HepG2 (cell line): ENCODE measurements at regions not wholly inside any gene's neighbourhood (a gene's known extent, or its start where the extent isn't known, plus 50 kb on each side); places are given as distances from the start of the nearest gene placed in this dataset.

Source experiments
- ATAC-seq: fragments of 200-7000 bp; cut with Tn5 transposase; 3 replicates; pipeline ENCODE4 v1.9.1; 2020; ENCODE audit warnings: mild to moderate bottlenecking, moderate library complexity
- BruUV-seq: library from RNA; stranded (reverse); fragments of 400-500 nt; replicated peaks from 2 replicates; lab custom pipeline; 2021; lab: Mats Ljungman, UMichigan
- CTCF ChIA-PET: fragments of 300-600 bp; formaldehyde crosslinking; extraction: SDS; loops from one replicate; lab custom pipeline; 2021; ENCODE audit warnings: low total read pairs, inconsistent platforms, low intra/inter-chr PET ratio; lab: Yijun Ruan, JAX
- POLR2A ChIA-PET: fragments of 350-600 bp; sonication (Branson Sonifier 250); formaldehyde crosslinking; loops from one replicate; lab custom pipeline; 2020; ENCODE audit warnings: antibody characterized with exemption, inconsistent platforms; lab: Yijun Ruan, JAX
- DNase-seq: peaks from one replicate; pipeline ENCODE4 v3.0.0-alpha.2; 2015; ENCODE audit warnings: low spot score
- FAIRE-seq: peaks from 3 replicates; lab custom pipeline; 2011; peaks lifted over from hg19 to GRCh38; lab: Jason Lieb, UNC
- H2AFZ ChIP-seq: one replicate; pipeline ENCODE4 v1.6.1; 2011; ENCODE audit warnings: low read length, inconsistent platforms
- H3K27ac ChIP-seq: fragments of 300-600 bp; 3 replicates; pipeline ENCODE4 v1.8.0; 2011; ENCODE audit warnings: mixed run types, mild to moderate bottlenecking, mixed read lengths, low read length, inconsistent platforms; ENCODE audit not compliant: insufficient read depth; ENCODE audit errors: extremely low read length
- H3K27me3 ChIP-seq, 2 experiments: fragments of 200-600 bp in 1 of 2; 2 replicates in 1 of 2; 3 replicates in 1 of 2; pipeline versions ENCODE4 v1.6.0 to v1.8.0; 2011; ENCODE audit warnings: low read length in 2 of 2, mild to moderate bottlenecking in 2 of 2, moderate library complexity in 2 of 2, inconsistent platforms in 1 of 2; ENCODE audit not compliant: insufficient read depth in 2 of 2, control insufficient read depth in 1 of 2
- H3K36me3 ChIP-seq, 2 experiments: fragments of 200-600 bp in 1 of 2; replicated peaks in 1 of 2; 2 replicates in 1 of 2; 3 replicates in 1 of 2; pipeline versions ENCODE4 v1.5.1 to v1.8.0; 2011; ENCODE audit warnings: low read length in 2 of 2, inconsistent platforms in 1 of 2; ENCODE audit not compliant: insufficient read depth in 2 of 2, control insufficient read depth in 1 of 2
- H3K4me1 ChIP-seq: 2 replicates; pipeline ENCODE4 v1.5.1; 2012; ENCODE audit warnings: low read length, inconsistent platforms; ENCODE audit not compliant: insufficient read depth
- H3K4me2 ChIP-seq: 2 replicates; pipeline ENCODE4 v1.6.0; 2011; ENCODE audit warnings: low read depth, low read length, inconsistent platforms
- H3K4me3 ChIP-seq, 3 experiments: fragments of 200-600 bp in 1 of 3; sonication (generic), shearing (Covaris generic) in 1 of 3; replicated peaks in 1 of 3; 2 replicates each; pipeline ENCODE4 v1.5.1; 2011 to 2016; ENCODE audit warnings: low read length in 3 of 3, inconsistent platforms in 2 of 3, low read depth in 2 of 3, mild to moderate bottlenecking in 2 of 3, control low read depth in 1 of 3, mixed read lengths in 1 of 3; ENCODE audit not compliant: insufficient read depth in 1 of 3
- H3K79me2 ChIP-seq: one replicate; pipeline ENCODE4 v1.6.1; 2011; ENCODE audit warnings: low read length, inconsistent platforms; ENCODE audit not compliant: insufficient read depth
- H3K9ac ChIP-seq: 2 replicates; pipeline ENCODE4 v1.6.0; 2011; ENCODE audit warnings: mild to moderate bottlenecking, low read depth, low read length, inconsistent platforms; ENCODE audit not compliant: insufficient read depth
- H3K9me3 ChIP-seq: 2 replicates; pipeline ENCODE4 v1.5.1; 2012; ENCODE audit warnings: mild to moderate bottlenecking, low read length
- H4K20me1 ChIP-seq: 2 replicates; pipeline ENCODE4 v1.6.0; 2011; ENCODE audit warnings: inconsistent platforms, mild to moderate bottlenecking, low read length, moderate library complexity; ENCODE audit not compliant: insufficient read depth
- BCLAF1 ChIP-seq: fragments of 450-650 bp; IDR thresholded peaks from 2 replicates; pipeline ENCODE4 v1.6.1; 2017; ENCODE audit warnings: mild to moderate bottlenecking
- HDAC6 ChIP-seq: fragments of 200-600 bp; sonication (generic); IDR thresholded peaks from 2 replicates; pipeline ENCODE4 v1.7.0; 2017; ENCODE audit warnings: mild to moderate bottlenecking, antibody characterized with exemption, low read length, low read depth
- KDM5B ChIP-seq: sonication (generic); formaldehyde crosslinking; IDR thresholded peaks from 2 replicates; pipeline ENCODE4 v1.4.0; 2020; ENCODE audit warnings: missing genetic modification reagents, mild to moderate bottlenecking, borderline replicate concordance
- MAFK ChIP-seq, 2 experiments: IDR thresholded peaks in 1 of 2; conservative IDR thresholded peaks in 1 of 2; 2 replicates each; pipeline ENCODE4 v1.6.1; 2011; ENCODE audit warnings: improper control_type of control experiment in 2 of 2, low read length in 2 of 2
- NFE2 ChIP-seq: sonication (generic); formaldehyde crosslinking; IDR thresholded peaks from 2 replicates; pipeline ENCODE4 v1.4.0; 2020; ENCODE audit warnings: missing genetic modification reagents
- RFXANK ChIP-seq: IDR thresholded peaks from 2 replicates; pipeline ENCODE4 v1.6.1; 2016
- RORA ChIP-seq: sonication (generic); formaldehyde crosslinking; IDR thresholded peaks from 2 replicates; pipeline ENCODE4 v1.5.0; 2020; ENCODE audit warnings: mild to moderate bottlenecking, missing genetic modification reagents, moderate library complexity
- SAP130 ChIP-seq: IDR thresholded peaks from 2 replicates; pipeline ENCODE4 v1.6.1; 2016; ENCODE audit warnings: low read depth
- TCF7L2 ChIP-seq: IDR thresholded peaks from 2 replicates; pipeline ENCODE4 v1.6.1; 2011; ENCODE audit warnings: mild to moderate bottlenecking, low read depth, low read length, moderate library complexity
- THAP9 ChIP-seq: sonication (generic); formaldehyde crosslinking; IDR thresholded peaks from 2 replicates; pipeline ENCODE4; 2020; ENCODE audit warnings: missing genetic modification reagents, mild to moderate bottlenecking, borderline replicate concordance
- ZNF180 ChIP-seq: sonication (generic); formaldehyde crosslinking; IDR thresholded peaks from 2 replicates; pipeline ENCODE4 v1.4.0; 2020; ENCODE audit warnings: low read depth, missing genetic modification reagents, borderline replicate concordance
- ZNF33B ChIP-seq: sonication (generic); formaldehyde crosslinking; IDR thresholded peaks from 2 replicates; pipeline ENCODE4 v1.5.1; 2020; ENCODE audit warnings: mild to moderate bottlenecking, missing genetic modification reagents
- WGBS: methylation state at CpG from one replicate; pipeline ENCODE4 v1.1.6; 2017; ENCODE audit warnings: low lambda C conversion rate; 5-methylcytosine and 5-hydroxymethylcytosine counted together
- in situ Hi-C: cut with HindIII; loops from 2 replicates; pipeline ENCODE4 v1.10.0; 2017; ENCODE audit warnings: low pct_unique_long_range_greater_than_20kb; ENCODE audit not compliant: extremely low pct_ligation_motif_present
- intact Hi-C: fragments of 100-400 bp; cut with micrococcal nuclease; formaldehyde crosslinking; loops from one replicate; pipeline ENCODE4 v1.10.0; 2022; ENCODE audit not compliant: unreplicated experiment

- H2AFZ ChIP-seq, result no peak overlapping the region
- POLR2A ChIA-PET, result no interaction called here
- H3K4me3 ChIP-seq, result no peak overlapping the region
- no peaks in the 10 kb centered on the region for H3K9me3 ChIP-seq
- no TSS peak for BruUV-seq
- 1% methylated on average over 4 of the region's 4 CpGs for WGBS
- FAIRE-seq (no peak), ATAC-seq (no peak), DNase-seq (no peak)
- TF ChIP-seq HDAC6 (no peak), KDM5B (CRISPR knock-in tag) (no peak), TCF7L2 (no peak), MAFK (conservative IDR thresholded peaks at IDR 0.05 in 1 of 2, IDR thresholded peaks at IDR 0.05 in 1 of 2; ENCODE audit: low read length in 2 of 2) (no peak), THAP9 (CRISPR knock-in tag) (no peak)
- peaks cover 4 to 60% of the 10 kb centered on the region in 2 experiments for H3K27me3 ChIP-seq
- H3K4me1 ChIP-seq, result no peaks in the 10 kb centered on the region
- H3K27ac ChIP-seq, result no peak overlapping the region
- no peaks in the 10 kb centered on the region for H3K79me2 ChIP-seq
- H3K4me2 ChIP-seq, result no peak overlapping the region
- in situ Hi-C loops, result no loop called here
- CTCF ChIA-PET, result no interaction called here
- H3K36me3 ChIP-seq, result no peaks in the 10 kb centered on the region
- H3K9ac ChIP-seq, result no peak overlapping the region
- intact Hi-C loops, result no loop called here
- H4K20me1 ChIP-seq, result no peaks in the 10 kb centered on the region
These were observed 306.0 kb downstream of the FOXL1 start for GRCh38 chr16:86884390-86884650.

GRCh38 chr16:86885139-86885538, 306.8 kb downstream of the FOXL1 start:
- intact Hi-C loops, result no loop called here
- no peak for DNase-seq
- ATAC-seq, result no peak
- Histone ChIP-seq H3K27ac (no peak overlapping the region), H3K9ac (no peak overlapping the region), H3K4me2 (no peak overlapping the region), H3K4me3 (no peak overlapping the region), H3K79me2 (no peaks in the 10 kb centered on the region), H2AFZ (no peak overlapping the region), H3K9me3 (no peaks in the 10 kb centered on the region), H3K4me1 (no peaks in the 10 kb centered on the region), H3K36me3 (no peaks in the 10 kb centered on the region), H3K27me3 (peaks cover 4 to 53% of the 10 kb centered on the region in 2 experiments), H4K20me1 (no peaks in the 10 kb centered on the region)
- ChIA-PET POLR2A (no interaction called here), CTCF (no interaction called here)
- TF ChIP-seq ZNF33B (CRISPR knock-in tag), result no peak
- TF ChIP-seq BCLAF1, result no peak
- no peak for TF ChIP-seq RFXANK
- TF ChIP-seq SAP130 (CRISPR knock-in tag), result no peak
- no peak for TF ChIP-seq RORA (CRISPR knock-in tag)
- no peak for TF ChIP-seq ZNF180 (CRISPR knock-in tag)
- TF ChIP-seq NFE2 (CRISPR knock-in tag), result no peak
- WGBS, result 7% methylated on average over 6 of the region's 6 CpGs
- no TSS peak for BruUV-seq
- no peak for FAIRE-seq
- in situ Hi-C loops, result no loop called here
